Omental fat pad (tissue), 3 donors: ENCODE measurements at regions not wholly inside any gene's neighbourhood (a gene's known extent, or its start where the extent isn't known, plus 50 kb on each side); places are given as distances from the start of the nearest gene placed in this dataset.

Experiments
- ATAC-seq: fragments of 150-250 bp; one replicate; pipeline ENCODE4 v1.9.1; 2016; ENCODE audit warnings: mild to moderate bottlenecking, moderate library complexity; ENCODE audit not compliant: low FRiP score
- DNase-seq: peaks from one replicate; pipeline ENCODE4 v3.0.0-alpha.2; 2019; ENCODE audit warnings: low spot score
- CTCF ChIP-seq, 3 donors: fragments of 450-650 bp; IDR thresholded peaks; one replicate each; pipeline ENCODE4 v1.5.1; 2016 to 2017; ENCODE audit warnings: antibody characterized with exemption in 3 of 3, mild to moderate bottlenecking in 3 of 3, moderate library complexity in 2 of 3

DNA sequence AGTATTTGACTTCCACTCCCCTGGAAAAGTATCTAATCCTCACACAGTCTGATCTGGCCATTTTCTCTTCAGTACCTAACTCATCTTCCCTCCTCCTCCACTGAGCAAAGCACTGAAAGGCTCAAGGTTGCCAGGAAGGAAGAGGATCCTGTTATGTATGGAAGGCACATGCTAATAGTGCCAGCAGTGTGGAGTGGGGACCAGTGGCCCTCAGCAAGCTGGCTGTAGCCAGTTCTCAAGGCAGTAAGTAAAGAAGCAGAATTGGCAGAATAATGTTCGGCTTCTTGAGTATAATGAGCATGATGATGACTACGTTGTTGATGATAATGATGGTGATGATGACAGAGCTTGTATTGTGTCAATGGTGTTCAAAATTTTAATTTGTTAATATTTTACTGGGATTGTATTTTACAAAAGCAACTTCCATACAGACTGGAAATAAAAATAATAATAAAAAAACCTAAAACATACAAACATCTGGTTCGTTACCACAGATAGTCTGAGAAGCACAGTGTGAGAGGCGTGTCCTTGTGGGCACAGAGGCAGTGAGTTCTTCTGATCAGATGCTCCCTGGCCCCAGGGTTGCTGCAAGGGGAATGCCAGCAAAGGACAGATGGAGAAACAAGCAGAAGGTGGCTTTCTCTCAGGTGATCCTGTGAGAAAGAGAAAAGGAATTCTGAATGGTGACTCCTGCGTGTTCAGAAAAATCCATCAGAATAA is 528.8 kb downstream of the CMPK2 start:
- ATAC-seq (no peak), DNase-seq (no peak)
- TF ChIP-seq CTCF (IDR thresholded peaks at IDR 0.05) = no peak

DNA sequence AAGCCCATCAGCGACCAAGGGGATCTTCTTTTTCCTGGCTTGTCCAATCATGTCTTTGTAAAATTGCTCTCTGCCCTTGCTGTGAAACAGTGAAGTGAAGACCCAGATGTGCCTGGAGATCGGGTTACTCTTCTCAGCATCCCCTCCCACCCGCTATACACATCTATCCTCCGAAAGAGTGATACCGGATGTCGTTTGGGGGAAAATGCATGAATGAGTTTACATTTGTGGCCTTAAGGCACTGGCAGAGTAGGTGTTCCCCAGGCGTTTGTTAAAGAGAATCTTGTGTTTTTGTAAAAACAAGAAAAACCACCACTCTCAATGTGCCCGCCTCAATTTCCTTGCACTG is 528.3 kb downstream of the CMPK2 start:
- no peak for ATAC-seq
- TF ChIP-seq CTCF (IDR thresholded peaks at IDR 0.05) = no peak
- DNase-seq = no peak

- no peak for TF ChIP-seq CTCF (IDR thresholded peaks at IDR 0.05)
- no peak for DNase-seq
- ATAC-seq = no peak
Observed at GRCh38 chr2:6341588-6342129, 524.0 kb downstream of the CMPK2 start.

GRCh38 chr2:6342273-6342920 is 523.3 kb downstream of the CMPK2 start:
- DNase-seq = no peak
- no peak for ATAC-seq
- no peak for TF ChIP-seq CTCF (IDR thresholded peaks at IDR 0.05)

- TF ChIP-seq CTCF (IDR thresholded peaks at IDR 0.05) = no peak
- DNase-seq (no peak), ATAC-seq (no peak)
Observed at GRCh38 chr2:6343076-6343475, 522.6 kb downstream of the CMPK2 start.

GRCh38 chr2:6352247-6352646 is 513.5 kb downstream of the CMPK2 start:
- no peak for TF ChIP-seq CTCF (IDR thresholded peaks at IDR 0.05)
- ATAC-seq = no peak

More at GRCh38 chr2:6352247-6352646, 513.5 kb downstream of the CMPK2 start:
- no peak for DNase-seq
